HG02970 (cell line): ENCODE measurements at regions not wholly inside any gene's neighbourhood (a gene's known extent, or its start where the extent isn't known, plus 50 kb on each side); places are given as distances from the start of the nearest gene placed in this dataset.

Experiments used
- ATAC-seq: cut with Tn5 transposase; IDR thresholded peaks from one replicate; pipeline ENCODE4 v1.9.1; 2021; ENCODE audit warnings: mild to moderate bottlenecking, moderate library complexity, moderate number of reproducible peaks; ENCODE audit not compliant: unreplicated experiment, low FRiP score

DNA sequence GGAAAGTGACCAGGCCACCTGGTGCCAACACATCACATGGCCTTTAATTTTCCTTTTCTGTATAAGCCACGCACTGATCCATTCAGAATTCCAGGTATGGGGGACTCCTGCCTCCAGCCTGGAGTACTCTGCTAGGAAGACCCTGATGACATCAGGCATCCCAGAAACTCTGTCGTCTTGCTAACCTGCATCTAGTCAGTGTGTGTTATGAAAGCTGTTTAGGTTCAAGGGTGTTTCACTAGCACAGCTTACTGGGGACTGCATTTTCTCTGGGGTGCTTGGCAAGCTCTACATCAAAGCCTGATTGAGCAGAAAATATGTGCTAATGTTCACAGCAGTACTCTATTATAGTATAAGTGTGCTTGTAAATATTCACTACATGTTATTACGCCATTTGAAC is 100.6 kb upstream of the MGMT start:
- no peak for ATAC-seq

- ATAC-seq, result no peak
These were observed 97.5 kb upstream of the MGMT start for GRCh38 chr10:129369566-129369965.

GRCh38 chr10:129371541-129371940 is 95.5 kb upstream of the MGMT start:
- ATAC-seq, result no peak

DNA sequence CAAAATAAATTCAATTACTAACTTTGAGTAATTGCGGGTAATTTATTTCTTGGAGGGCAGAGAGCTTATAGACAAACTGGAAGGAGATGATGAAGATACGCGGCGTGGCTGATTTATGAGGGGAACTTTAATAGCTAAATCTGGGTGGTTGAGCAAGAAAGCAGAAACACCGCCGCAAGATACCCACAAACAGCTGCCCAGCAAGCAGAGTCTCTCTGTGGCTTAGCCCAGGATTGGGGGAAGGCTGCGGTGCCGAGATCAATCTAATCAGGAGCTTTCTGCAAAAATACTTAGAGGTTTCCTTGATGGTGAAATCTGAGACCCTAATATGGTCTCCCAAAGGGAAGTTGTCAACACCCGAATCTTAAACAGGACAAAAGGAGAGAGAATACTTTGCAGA is 94.9 kb upstream of the MGMT start:
- no peak for ATAC-seq

- no peak for ATAC-seq
These were observed 93.8 kb upstream of the MGMT start for GRCh38 chr10:129373231-129373630.

DNA sequence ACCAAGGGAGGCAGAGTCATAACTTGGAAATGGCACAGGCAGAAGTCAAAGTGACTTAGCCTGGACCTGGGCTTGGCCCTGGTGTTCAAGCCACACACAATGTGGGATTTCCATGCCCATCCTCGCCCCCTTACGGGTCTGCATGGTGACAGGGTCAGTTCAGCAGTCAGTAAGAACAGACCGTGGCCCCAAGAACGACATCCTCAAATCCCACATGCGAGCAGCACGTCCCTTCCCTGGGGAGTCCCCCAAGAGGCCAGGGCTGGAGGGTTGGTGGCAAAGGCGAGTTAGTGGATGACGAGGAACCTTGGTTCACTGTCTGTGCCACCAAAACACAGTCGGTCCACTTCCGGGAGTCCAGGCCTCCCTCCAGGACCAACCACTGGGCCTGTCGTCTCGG is 93.3 kb upstream of the MGMT start:
- ATAC-seq, result no peak

GRCh38 chr10:129375171-129375570 is 91.9 kb upstream of the MGMT start:
- ATAC-seq, result no peak

DNA sequence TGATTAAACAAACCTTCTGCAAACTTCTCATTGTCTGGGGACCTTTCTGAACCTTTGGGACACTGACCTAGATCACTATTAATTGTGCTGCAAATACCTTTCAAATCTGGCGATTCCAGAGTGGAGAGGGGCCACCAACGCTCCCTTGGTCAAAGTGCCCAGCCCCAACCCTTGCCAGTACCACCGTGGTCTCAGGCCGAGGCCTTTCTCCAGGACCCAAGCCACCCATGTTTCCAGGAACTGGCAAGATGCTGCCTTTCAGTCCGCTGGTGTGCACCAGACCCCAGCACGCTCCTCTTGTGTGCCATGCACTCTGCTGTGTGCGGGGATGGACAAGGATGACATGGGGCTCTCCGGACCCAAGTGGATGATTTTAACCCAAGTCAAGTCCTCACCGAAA is 91.1 kb upstream of the MGMT start:
- no peak for ATAC-seq

GRCh38 chr10:129380279-129380678 is 86.8 kb upstream of the MGMT start:
- no peak for ATAC-seq

DNA sequence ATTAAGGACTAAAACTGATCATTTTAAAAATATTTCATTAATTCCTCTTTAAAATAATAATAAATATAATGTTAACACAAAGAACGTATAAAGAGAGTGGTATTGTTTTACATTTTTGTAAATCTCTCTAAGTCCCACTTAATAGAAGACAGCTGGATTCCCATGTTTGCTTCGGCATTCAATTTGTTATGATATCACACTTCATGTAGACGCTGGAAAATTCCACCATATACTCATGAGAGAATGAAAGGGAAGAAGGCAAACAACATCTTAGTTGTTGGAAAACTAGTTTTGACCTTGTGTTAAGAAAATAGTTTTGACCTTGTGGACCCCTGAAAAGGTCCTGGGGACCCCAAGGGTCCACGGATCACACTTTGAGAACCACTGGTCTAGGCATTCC is 85.3 kb upstream of the MGMT start:
- ATAC-seq, result no peak

- no peak for ATAC-seq
These were observed 84.6 kb upstream of the MGMT start for GRCh38 chr10:129382401-129382800.

- ATAC-seq, result no peak
These were observed 83.4 kb upstream of the MGMT start for GRCh38 chr10:129383651-129384050.

- no peak for ATAC-seq
These were observed 81.4 kb upstream of the MGMT start for GRCh38 chr10:129385600-129385999.

- ATAC-seq, result no peak
These were observed 80.4 kb upstream of the MGMT start for GRCh38 chr10:129386415-129387257.

DNA sequence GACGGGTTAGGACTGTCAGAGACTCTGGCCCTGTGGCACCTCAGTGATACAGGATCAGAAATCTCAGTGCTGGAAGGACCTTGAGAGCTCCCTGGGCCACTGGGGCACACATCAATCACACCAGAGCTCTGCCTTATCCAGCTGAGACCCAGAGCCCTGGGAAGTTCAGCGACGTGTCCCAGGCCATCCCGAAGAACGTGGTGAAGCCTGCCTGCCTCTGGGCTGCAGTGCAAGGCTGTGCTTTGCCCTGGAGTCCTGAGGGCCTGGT is 79.8 kb upstream of the MGMT start:
- ATAC-seq, result no peak

DNA sequence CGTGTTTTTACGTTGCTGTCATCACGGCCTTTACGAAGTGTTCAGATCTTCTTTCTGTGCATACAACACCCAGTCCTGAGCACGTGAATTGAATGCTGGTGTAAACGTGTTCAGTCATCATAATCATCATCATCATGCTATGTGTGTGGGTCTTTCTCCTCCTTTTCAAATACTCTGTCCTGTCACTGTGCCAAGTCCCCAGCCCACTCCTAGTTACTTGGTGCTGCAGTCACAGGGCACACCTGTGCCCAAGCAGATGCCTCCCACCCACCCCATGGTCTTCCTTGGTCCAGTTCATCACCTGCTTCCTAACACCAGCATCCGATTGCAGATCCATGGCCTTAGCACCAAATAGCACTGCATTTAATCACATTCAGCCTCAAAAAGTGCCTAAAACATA is 78.6 kb upstream of the MGMT start:
- ATAC-seq, result no peak

- ATAC-seq, result no peak
These were observed 77.8 kb upstream of the MGMT start for GRCh38 chr10:129389194-129389593.

- no peak for ATAC-seq
These were observed 76.9 kb upstream of the MGMT start for GRCh38 chr10:129390147-129390546.

GRCh38 chr10:129390726-129391125 is 76.3 kb upstream of the MGMT start:
- ATAC-seq, result no peak

- no peak for ATAC-seq
These were observed 75.6 kb upstream of the MGMT start for GRCh38 chr10:129391464-129391863.

GRCh38 chr10:129392855-129393254 is 74.2 kb upstream of the MGMT start:
- no peak for ATAC-seq

DNA sequence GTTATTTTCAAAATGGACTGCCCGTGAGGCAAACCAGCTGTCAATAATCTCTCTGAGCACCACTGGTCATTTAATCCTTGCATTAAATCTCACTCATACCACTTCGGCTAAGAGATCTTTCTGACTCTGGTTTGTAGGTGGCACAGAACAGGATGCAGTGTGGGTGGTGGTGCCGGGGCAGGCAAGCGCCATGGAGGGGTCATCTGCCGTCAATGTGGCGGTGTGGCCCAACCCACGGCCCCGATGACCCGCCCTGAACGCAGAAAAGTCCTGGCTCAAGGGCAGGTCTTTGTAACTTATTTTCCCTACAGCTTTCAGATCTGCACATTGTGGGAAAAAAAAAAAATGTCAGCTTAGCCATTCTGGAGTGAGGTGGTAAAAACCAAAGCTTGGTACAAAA is 73.2 kb upstream of the MGMT start:
- ATAC-seq, result no peak
